ENCODE measurements at regions not wholly inside any gene's neighbourhood (a gene's known extent, or its start where the extent isn't known, plus 50 kb on each side); places are given as distances from the start of the nearest gene placed in this dataset.

DNA sequence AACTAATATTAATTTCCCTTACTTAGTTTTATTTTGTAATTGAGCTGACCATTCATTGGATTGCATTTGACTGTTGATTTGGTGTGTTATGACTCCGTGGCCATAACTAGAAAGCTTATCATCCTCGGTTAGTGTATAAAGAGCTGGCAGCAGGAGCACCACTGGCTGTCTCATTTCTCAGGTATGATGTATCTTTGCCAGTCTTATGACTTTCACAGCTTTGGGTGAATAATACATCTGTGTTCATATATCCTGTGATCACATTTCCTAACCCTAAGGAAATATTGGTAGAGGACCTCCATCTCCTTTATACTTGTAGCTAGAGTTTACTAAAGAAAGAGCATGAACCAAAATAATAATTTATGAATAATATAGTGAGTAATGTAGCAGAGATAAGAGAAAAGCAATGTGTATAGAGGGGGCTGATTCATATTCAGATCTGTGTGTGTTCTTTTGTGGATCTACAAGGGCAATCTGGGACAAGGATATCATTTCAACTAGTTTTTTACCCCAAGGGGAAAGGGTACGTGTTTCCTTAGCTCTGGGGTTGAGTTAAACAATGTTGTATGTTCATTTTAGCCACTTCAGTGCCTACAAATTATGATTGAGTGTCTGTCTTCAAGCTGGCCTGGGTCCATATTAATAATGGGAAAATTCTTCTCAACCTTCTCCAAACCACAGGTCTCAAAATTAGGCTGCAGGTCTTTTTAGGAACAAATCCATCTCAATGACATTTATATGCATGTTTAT, 901.7 kb downstream of the NTRK3 start:
- TF ChIP-seq, protein P1, sequence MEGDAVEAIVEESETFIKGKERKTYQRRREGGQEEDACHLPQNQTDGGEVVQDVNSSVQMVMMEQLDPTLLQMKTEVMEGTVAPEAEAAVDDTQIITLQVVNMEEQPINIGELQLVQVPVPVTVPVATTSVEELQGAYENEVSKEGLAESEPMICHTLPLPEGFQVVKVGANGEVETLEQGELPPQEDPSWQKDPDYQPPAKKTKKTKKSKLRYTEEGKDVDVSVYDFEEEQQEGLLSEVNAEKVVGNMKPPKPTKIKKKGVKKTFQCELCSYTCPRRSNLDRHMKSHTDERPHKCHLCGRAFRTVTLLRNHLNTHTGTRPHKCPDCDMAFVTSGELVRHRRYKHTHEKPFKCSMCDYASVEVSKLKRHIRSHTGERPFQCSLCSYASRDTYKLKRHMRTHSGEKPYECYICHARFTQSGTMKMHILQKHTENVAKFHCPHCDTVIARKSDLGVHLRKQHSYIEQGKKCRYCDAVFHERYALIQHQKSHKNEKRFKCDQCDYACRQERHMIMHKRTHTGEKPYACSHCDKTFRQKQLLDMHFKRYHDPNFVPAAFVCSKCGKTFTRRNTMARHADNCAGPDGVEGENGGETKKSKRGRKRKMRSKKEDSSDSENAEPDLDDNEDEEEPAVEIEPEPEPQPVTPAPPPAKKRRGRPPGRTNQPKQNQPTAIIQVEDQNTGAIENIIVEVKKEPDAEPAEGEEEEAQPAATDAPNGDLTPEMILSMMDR (conservative IDR thresholded peaks at IDR 0.05 in 1 of 2, IDR thresholded peaks at IDR 0.05 in 1 of 2; ENCODE audit: extremely low read depth in 1 of 2, insufficient read depth in 1 of 2, low read depth in 1 of 2, low read length in 2 of 2) = no peak
- TF ChIP-seq EZH2 (IDR thresholded peaks at IDR 0.05; ENCODE audit: borderline replicate concordance, low read length) = no peak

Measured in mammary epithelial cell (primary cell).